Esophagus muscularis mucosa (tissue), 4 donors: ENCODE measurements at regions not wholly inside any gene's neighbourhood (a gene's known extent, or its start where the extent isn't known, plus 50 kb on each side); places are given as distances from the start of the nearest gene placed in this dataset.

Source experiments
- DNase-seq: peaks from one replicate; pipeline ENCODE4 v3.0.0-alpha.2; 2017; ENCODE audit errors: extremely low spot score
- H3K27ac ChIP-seq, 4 donors: fragments of 200-600 bp; sonication (generic); replicated peaks in 1 of 4; 1 replicate in 3 of 4; 2 replicates in 1 of 4; pipeline ENCODE4 v1.5.1; 2016 to 2019; ENCODE audit warnings: mild to moderate bottlenecking in 1 of 4
- H3K27me3 ChIP-seq, 4 donors: fragments of 200-600 bp; sonication (generic); one replicate each; pipeline versions ENCODE4 v1.5.1 to v1.6.0; 2016 to 2019
- H3K36me3 ChIP-seq, 4 donors: fragments of 200-600 bp; sonication (generic); one replicate each; pipeline ENCODE4 v1.5.1; 2016 to 2019
- H3K4me1 ChIP-seq, 4 donors: fragments of 200-600 bp; sonication (generic); one replicate each; pipeline ENCODE4 v1.5.1; 2016 to 2019
- H3K4me3 ChIP-seq, 4 donors: fragments of 200-600 bp; sonication (generic); 1 replicate in 2 of 4; 2 replicates in 2 of 4; pipeline ENCODE4 v1.5.1; 2016 to 2019; ENCODE audit warnings: mild to moderate bottlenecking in 4 of 4, moderate library complexity in 1 of 4
- H3K9me3 ChIP-seq, 4 donors: fragments of 200-600 bp; sonication (generic); 1 replicate in 3 of 4; 2 replicates in 1 of 4; pipeline ENCODE4 v1.5.1; 2016 to 2019
- EP300 ChIP-seq: sonication (generic); formaldehyde crosslinking; IDR thresholded peaks from one replicate; pipeline ENCODE4 v1.6.1; 2017; ENCODE audit warnings: antibody characterized with exemption
- POLR2A ChIP-seq: fragments of 450-650 bp; IDR thresholded peaks from one replicate; pipeline ENCODE4 v1.6.1; 2017; ENCODE audit warnings: antibody characterized with exemption, moderate library complexity, mild to moderate bottlenecking, low read depth
- POLR2AphosphoS5 ChIP-seq, 2 donors: sonication (generic); formaldehyde crosslinking; IDR thresholded peaks; one replicate each; pipeline ENCODE4 v1.6.1; 2017; ENCODE audit warnings: antibody characterized with exemption in 2 of 2
- WGBS: methylation state at CpG from one replicate; pipeline ENCODE4 v1.1.5; 2018; 5-methylcytosine and 5-hydroxymethylcytosine counted together
- intact Hi-C: fragments of 100-400 bp; cut with DNase I; formaldehyde crosslinking; loops from one replicate; pipeline ENCODE4 v1.15.1; 2023
- TF ChIP-seq, protein P1 (sequence below), 3 experiments: fragments of 200-600 bp in 2 of 3; fragments of 450-650 bp in 1 of 3; sonication (generic) in 2 of 3; IDR thresholded peaks; one replicate each; pipeline ENCODE4 v1.5.1; 2017 to 2019; ENCODE audit warnings: antibody characterized with exemption in 3 of 3, mild to moderate bottlenecking in 2 of 3, moderate library complexity in 1 of 3

DNA sequence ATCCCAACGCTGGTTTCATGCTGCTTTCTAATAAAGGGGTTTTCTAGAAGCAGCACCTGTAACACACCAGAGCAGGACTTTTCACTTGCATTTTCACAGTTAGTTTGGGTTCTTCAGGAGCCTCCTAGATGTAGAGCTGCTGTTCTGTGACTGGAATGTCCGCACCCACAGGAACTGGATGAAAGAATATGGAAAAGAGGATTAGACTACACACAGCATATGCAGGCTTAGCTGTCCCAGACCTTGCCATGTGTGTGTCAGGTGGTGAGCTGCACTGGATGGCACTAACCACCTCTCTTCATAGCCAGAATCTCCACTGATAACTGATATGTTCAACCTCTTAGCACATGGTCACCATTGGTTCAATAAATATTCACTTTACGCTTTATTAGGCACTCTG lies 112.1 kb upstream of the POU3F3 start:
- Histone ChIP-seq H3K27ac (no peak overlapping the region), H3K4me1 (no peaks in the 10 kb centered on the region), H3K27me3 (peaks cover 0 to 8% (median 0%) of the 10 kb centered on the region in 4 donors), H3K9me3 (no peaks in the 10 kb centered on the region), H3K4me3 (no peak overlapping the region), H3K36me3 (no peaks in the 10 kb centered on the region)
- 87% methylated on average over 3 of the region's 3 CpGs for WGBS
- DNase-seq, result no peak
- no peak for TF ChIP-seq EP300
- no peak for TF ChIP-seq POLR2A
- TF ChIP-seq, protein P1, sequence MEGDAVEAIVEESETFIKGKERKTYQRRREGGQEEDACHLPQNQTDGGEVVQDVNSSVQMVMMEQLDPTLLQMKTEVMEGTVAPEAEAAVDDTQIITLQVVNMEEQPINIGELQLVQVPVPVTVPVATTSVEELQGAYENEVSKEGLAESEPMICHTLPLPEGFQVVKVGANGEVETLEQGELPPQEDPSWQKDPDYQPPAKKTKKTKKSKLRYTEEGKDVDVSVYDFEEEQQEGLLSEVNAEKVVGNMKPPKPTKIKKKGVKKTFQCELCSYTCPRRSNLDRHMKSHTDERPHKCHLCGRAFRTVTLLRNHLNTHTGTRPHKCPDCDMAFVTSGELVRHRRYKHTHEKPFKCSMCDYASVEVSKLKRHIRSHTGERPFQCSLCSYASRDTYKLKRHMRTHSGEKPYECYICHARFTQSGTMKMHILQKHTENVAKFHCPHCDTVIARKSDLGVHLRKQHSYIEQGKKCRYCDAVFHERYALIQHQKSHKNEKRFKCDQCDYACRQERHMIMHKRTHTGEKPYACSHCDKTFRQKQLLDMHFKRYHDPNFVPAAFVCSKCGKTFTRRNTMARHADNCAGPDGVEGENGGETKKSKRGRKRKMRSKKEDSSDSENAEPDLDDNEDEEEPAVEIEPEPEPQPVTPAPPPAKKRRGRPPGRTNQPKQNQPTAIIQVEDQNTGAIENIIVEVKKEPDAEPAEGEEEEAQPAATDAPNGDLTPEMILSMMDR (IDR thresholded peaks at IDR 0.05), result no peak
- TF ChIP-seq POLR2AphosphoS5 (IDR thresholded peaks at IDR 0.05), result no peak
- intact Hi-C loops, result no loop called here

DNA sequence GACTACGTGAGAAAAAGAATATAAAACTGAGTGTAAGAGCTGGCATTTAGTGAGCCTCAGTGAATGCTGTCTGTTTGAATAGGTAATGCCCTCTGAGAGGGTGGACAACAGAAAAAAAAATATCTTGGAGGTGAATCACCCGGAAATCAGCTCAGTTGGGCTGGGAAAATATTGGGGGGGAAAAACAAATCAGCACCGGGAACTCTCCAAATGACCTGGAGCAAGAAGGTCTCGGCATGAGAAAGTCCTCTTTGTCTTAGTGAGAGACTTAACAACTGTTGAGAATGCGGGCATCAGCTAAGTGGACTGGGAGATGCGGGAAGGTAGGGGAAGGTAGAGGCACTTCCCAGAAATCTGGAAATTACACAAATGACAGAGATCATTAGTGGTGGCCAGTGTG lies 109.4 kb upstream of the POU3F3 start:
- TF ChIP-seq, protein P1 (IDR thresholded peaks at IDR 0.05), result no peak
- no peak for TF ChIP-seq EP300
- 82% methylated on average over 6 of the region's 6 CpGs for WGBS
- intact Hi-C loops, result no loop called here
- Histone ChIP-seq H3K27ac (no peak overlapping the region), H3K4me1 (no peaks in the 10 kb centered on the region), H3K4me3 (no peak overlapping the region), H3K9me3 (no peaks in the 10 kb centered on the region), H3K27me3 (peaks cover 0 to 8% (median 0%) of the 10 kb centered on the region in 4 donors), H3K36me3 (no peaks in the 10 kb centered on the region)
- no peak for DNase-seq

DNA sequence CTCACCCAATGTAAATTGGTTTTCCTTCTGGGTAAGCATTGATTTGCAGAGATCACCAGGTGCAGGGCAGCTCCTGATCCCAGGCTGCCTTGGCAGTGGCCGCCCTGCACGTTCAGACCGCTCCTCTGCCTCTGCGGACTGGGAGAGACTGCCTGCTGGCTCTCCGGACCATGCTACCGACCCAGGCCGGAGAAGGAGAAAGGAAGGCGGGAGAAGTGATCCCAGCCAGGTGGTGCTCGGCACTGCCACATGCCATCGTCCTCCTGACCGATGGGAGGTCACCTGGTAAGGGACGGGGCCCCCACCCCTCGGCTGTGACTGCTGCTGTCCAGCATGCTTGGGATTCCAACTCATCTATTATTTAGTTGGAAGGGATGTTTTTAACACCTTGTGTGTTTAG lies 108.1 kb upstream of the POU3F3 start:
- no peaks in the 10 kb centered on the region for H3K36me3 ChIP-seq
- H3K27me3 ChIP-seq, result peaks cover 0 to 14% (median 0%) of the 10 kb centered on the region in 4 donors
- no peaks in the 10 kb centered on the region for H3K4me1 ChIP-seq
- H3K9me3 ChIP-seq, result no peaks in the 10 kb centered on the region
- intact Hi-C loops, result no loop called here
- 49% methylated on average over 12 of the region's 13 CpGs for WGBS
- H3K4me3 ChIP-seq, result no peak overlapping the region
- H3K27ac ChIP-seq, result no peak overlapping the region
- DNase-seq, result peak; percentile 70
- TF ChIP-seq EP300 (no peak), POLR2AphosphoS5 (IDR thresholded peaks at IDR 0.05) (no peak), POLR2A (no peak)
- TF ChIP-seq, protein P1 (IDR thresholded peaks at IDR 0.05), result no peak

DNA sequence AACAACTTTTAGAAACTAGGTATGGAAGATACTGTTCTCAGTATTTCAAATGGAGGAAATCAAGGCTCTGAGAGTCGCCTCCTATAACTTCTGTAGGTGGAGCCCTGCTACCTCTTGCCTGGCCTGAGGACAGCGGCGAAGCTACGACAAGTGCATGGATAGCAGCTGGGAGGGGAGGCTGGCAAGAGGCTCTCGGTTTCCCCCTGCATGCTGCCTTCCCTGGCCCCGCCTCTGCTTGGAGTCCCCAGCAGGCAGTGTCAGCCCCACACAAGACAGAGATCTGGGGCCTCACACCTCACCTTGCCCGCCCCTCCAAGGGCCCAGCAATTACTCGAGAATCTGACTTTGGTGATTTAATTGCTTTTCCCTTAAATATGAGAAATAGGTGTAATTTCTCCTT lies 107.6 kb upstream of the POU3F3 start:
- Histone ChIP-seq H3K9me3 (no peaks in the 10 kb centered on the region), H3K4me3 (no peak overlapping the region), H3K4me1 (no peaks in the 10 kb centered on the region), H3K27me3 (peaks cover 0 to 14% (median 0%) of the 10 kb centered on the region in 4 donors), H3K27ac (no peak overlapping the region), H3K36me3 (no peaks in the 10 kb centered on the region)
- WGBS, result 75% methylated on average over 7 of the region's 8 CpGs
- intact Hi-C loops, result no loop called here
- TF ChIP-seq, protein P1 (IDR thresholded peaks at IDR 0.05), result no peak
- no peak for DNase-seq

DNA sequence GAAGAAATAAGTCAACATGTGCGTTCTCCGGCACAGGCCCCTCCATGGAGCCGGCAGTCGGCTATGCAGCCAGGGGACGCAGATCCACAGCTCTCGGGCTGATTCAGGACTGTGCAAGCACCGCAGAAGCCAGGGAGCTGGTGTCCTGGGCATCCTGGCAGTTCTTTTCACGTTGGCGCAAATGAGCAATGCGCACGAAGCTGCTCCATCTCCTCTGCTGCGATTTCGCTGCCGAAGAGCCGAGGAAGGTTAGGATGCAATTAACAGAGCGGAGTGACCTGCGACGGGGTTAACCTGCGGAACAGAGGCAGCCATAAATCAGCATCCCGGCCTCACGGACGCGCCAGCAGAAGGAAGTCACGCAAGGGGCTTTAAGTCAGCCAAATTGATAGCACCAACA lies 107.1 kb upstream of the POU3F3 start:
- intact Hi-C loops, result no loop called here
- peaks cover 0 to 17% (median 0%) of the 10 kb centered on the region in 4 donors for H3K27me3 ChIP-seq
- DNase-seq, result no peak
- H3K4me1 ChIP-seq, result no peaks in the 10 kb centered on the region
- H3K27ac ChIP-seq, result no peak overlapping the region
- H3K4me3 ChIP-seq, result no peak overlapping the region
- 84% methylated on average over 24 of the region's 24 CpGs for WGBS
- H3K9me3 ChIP-seq, result no peaks in the 10 kb centered on the region
- H3K36me3 ChIP-seq, result no peaks in the 10 kb centered on the region
- TF ChIP-seq POLR2A (no peak), POLR2AphosphoS5 (IDR thresholded peaks at IDR 0.05) (no peak), EP300 (no peak)
- TF ChIP-seq, protein P1 (IDR thresholded peaks at IDR 0.05), result no peak
